NOMO-1 (cell line): ENCODE measurements at regions not wholly inside any gene's neighbourhood (a gene's known extent, or its start where the extent isn't known, plus 50 kb on each side); places are given as distances from the start of the nearest gene placed in this dataset.
A peak's percentile ranks its signal among the peaks of the same experiment; 100 is the strongest.

Source experiments
- DNase-seq, 2 experiments: peaks; one replicate each; lab custom pipeline; 2025; ENCODE audit not compliant: unreplicated experiment in 2 of 2; lab: John Stamatoyannopoulos, UW

DNA sequence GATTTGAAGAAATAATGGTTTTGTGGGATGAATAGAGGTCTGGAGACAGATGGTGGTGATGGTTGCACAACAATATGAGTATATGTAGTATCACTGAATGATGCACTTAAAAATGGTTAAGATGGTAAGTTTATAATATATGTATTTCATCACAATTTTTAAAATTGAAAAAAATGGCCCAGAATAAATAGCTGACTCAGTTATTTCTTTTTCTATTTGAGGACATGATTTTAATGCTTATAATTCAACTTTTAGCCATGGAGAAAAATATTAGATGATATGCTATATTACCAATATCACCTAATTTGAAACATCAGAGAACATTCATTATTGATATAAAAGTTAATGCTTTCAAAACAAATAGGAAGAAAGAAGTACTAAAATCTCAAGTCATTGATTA lies 339.8 kb upstream of the LINC00305 start:
- DNase-seq, result no peak

DNA sequence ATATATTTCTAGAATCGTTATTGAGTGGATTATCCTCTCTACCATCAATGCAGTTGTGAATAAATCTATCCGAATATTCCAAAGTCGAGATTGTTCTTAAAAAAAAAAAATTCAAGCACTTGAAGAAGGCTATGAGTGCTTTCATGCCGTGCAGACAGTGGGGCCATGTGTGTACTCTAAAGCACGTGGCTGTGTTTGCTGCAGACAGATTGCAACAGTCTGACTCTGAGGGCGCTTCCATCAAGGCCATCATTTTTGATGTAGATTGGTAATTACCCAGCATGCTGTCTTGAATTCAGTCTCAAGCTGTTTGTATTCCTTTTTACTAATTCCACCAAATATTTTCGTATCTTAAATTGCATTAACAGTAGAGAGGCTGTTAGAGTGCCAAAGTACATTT lies 325.9 kb upstream of the LINC00305 start:
- DNase-seq, result no peak

DNA sequence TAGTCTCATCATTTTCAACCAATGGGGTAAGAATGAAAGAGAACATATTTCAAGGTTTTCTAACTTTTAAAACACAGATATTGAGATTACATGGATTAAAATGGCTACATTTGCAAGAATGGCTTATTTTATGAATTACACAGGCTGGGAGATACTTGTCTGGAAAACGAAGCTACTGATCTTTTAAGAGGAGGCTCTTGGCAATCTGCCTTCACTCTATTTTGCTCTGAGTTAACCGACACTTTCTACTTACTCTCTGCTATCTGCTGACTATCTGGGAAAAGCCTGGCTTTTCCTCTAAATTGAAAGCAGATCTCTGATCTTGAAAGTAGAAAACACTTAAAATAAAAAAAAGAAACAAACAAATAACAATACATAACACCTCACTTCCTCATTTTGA lies 325.4 kb upstream of the LINC00305 start:
- DNase-seq, result no peak

DNA sequence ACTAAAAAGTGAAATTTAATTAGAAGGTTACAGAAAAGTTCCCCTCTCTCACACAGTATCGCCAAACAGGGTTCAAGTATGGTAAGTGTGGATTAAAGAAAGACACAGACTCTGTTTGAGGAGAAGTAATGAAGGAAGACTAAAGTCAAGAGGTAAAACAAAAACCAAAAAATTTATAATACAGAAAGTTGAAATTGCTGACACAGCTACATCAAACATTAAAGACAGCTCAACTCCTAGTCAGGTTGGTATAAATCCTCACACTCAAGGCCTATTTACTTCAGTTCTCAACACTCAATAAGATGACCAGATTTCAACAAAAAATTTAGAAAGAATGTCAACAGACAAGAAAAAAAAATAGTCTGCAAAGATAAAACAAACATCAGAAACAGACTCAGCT lies 300.5 kb upstream of the LINC00305 start:
- no peak for DNase-seq

DNA sequence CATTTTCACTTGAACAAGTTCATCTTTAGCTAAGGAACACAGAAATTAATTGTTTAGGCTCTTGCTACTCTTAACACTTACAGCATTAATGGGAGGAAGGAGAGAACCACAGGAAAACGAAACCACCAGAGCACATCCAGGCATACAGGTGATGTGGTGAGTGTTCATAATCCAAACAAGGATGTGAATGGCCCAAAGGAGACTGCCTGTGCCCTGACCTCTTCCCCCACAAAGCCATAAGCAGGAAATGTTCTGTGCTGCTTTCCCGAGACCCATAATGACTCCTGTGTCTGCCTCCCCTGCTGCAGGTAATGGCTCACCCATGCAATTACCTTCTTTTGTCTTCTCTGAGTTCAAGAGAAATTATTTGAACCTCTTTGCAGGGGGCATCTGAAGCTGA lies 295.9 kb upstream of the LINC00305 start:
- no peak for DNase-seq

DNA sequence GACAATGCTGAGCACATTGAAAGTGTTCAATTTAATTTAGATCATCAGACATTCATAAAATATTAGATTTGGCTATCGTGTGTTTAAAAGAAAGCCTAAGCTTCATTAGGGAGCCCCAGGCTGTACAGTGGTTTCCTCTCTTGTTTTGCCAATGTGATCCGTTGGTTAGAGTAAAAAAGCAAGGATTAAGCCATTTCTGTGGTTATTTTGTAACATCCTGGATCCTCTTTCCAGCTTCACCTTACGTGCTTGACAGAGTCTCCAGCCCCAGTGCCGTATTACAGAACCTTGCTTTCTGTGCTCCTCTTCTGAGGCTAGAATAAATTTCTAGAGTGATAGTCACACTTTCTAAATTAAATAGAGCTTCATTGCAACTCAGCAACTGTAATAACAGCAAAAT lies 289.3 kb upstream of the LINC00305 start:
- peak; percentile 59 to 74 for DNase-seq

DNA sequence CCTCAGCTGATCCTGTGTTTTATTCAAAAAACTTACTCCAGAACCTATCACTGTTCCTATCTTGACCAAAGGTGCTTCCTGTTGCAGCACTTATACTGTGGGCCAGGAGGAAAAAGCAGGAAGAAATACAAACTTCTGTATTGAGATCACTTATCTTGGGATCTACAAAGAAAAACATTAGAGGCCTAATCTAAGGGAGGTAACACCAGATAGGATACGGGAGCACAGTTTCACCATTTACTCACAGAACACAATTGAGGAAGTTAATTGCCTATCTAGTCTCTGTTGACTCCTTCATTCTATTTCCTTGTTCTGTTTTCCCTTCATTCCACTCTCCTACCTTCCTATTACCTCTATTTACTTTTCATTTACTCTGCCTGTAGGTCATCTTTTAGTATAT lies 287.2 kb upstream of the LINC00305 start:
- no peak for DNase-seq

DNA sequence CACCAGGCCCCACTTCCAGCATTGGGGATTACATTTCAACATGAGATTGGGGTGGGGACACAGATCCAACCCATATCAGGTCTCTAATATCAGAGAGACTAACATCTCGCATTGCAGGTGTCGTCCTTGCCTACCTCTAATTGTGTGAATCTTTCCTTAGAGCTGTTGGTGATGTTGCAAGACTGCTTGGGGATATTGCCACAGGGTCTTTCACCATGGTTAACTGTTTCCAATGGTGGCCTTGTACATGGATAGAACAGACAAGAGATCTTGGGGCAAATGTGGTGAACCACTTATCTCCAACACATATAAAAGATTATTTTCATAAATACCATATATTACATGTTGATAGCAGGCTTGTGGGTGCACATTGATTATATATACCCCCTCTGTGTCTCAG lies 270.3 kb upstream of the LINC00305 start:
- DNase-seq, result no peak

DNA sequence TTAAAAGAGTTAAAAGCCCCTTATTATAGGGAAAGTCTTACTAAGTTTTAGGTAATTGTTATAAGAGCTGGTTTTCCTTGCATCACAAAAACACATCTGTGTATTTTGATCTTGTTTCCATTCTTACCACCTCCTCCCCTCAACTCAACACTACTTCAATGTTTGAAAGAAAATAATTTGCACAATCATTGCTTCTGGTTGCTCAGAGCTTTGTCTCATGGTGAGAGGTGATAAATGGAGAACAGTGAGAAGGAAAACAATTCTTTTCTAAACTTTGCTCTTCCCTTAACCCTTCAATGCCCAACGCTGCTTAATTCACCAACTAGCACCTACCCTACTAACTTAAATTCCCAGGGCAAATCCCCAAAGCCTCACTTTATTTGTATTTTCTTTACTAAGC lies 268.1 kb upstream of the LINC00305 start:
- no peak for DNase-seq

DNA sequence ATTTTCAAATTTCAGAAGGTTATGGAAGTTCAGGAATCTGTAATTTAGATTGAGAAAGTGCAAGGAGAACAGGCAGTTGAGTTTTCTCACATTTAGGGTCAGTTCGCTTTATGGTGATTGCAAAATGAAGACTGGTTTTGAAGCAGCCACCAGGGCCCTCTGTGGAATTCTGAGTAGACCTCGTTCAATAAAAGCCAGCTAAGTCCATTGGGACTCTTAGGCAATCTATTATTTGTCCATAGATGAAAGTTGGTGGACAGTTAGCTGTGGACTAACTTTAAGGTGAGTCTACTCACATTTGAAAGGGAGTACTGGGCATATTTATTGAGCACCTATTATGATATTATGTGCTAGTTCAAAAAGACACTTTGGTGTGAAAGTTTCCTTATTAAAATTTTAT lies 266.3 kb upstream of the LINC00305 start:
- DNase-seq, result no peak

DNA sequence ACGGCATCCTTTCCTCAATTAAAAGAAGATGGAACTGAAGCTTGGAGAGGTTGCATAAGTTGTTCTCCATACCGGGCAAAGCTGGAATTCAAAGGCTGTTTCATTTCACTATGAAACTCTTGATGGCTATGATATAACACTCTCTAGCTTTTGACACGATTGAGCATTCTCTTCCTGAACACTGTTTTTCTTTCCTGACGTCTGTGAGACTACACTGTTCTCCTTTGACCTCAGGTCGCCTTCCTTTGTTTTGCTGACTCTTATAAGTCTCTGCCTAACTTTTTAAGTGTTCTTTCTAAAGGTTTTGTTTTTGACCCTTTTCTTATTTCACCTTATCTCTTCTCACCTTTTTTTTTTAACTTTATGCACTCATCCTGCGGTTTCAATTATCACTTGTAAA lies 261.8 kb upstream of the LINC00305 start:
- DNase-seq, result no peak

DNA sequence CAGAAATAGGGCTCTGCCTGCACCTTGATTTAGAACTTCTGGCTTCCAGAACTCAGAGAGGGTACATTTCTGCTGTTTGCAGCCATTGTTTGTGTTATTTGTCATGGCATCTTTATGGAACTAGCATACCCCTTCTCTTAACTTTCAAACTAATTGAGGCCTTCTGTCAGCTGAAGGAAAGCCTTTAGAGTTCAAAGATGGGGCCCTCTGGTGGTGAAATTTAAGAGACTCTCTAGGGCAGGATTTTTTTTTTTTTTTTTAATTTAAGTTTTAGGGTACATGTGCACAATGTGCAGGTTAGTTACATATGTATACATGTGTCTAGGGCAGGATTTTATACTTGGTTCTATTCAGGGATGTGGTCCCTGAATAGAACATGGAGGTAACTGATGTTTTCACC lies 260.6 kb upstream of the LINC00305 start:
- no peak for DNase-seq

DNA sequence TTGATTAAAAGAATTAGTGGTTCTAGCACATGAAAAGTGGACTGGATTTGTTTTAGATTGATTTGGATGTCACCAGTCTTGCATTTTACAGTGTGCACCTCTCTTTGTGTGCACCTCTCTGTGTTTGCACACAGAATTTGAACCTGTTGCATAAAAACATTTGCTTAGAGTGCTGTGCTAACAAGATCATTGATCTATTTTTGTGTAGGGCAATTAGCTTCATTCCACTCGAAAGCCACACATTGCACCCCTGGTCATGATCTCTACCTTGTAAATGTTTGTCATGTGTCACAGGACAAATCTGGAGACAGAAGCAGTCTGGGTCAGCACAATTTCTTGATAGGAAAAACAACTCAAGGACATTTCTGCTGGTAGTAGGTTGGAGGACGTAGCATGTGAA lies 258.7 kb upstream of the LINC00305 start:
- no peak for DNase-seq

DNA sequence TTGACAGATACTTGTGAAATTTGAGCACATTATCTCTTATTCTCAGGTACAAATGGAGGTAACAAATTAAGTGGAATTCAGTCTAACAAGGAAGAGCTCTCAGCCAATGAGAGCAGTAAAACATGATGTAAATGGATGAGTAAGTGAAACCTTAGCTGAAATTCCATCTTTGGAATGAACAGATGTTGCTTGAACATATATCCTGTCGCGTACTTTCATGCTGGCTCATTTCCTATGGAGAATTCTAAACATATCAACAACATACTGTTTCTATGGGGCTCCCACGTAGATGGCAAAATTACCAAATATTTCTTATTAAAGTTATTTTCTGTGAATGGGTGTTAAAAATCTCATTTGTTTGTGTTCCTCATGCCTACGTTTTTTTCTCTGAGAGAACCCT lies 256.3 kb upstream of the LINC00305 start:
- DNase-seq, result no peak

DNA sequence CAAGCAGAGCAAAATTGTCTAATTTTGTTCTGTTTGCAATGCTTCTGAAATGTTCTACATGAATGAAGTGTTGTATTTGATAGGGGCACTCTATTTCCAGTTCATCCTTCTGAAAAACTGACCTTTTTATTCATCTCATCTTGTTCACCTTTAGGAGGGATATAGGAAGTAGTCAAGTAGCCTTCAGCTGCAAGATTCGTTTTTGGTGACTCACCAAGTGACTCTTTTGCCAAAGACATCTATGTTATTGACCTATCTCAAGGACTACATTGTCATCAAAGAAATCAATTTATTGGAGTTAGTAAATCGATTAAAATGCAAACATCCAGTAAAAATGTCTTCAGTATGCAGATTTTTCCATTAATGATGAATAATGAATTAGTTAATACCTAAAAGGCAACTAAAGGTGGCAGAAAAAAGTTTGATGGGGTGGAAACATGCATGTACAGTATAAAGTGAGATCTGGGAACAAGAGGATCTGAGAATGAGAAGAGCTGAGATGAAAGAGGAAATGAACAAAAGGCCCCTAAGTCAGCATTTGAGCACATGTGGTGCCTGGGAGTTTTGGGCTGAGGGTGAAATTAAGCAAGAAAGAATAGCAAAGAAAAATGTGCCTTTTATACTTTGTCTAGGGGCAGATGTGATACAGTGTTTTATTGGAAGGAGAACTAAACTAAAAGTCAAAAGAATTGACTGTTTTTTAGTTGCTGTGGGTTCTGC lies 255.1 kb upstream of the LINC00305 start:
- DNase-seq, result peak; percentile 31 to 49

DNA sequence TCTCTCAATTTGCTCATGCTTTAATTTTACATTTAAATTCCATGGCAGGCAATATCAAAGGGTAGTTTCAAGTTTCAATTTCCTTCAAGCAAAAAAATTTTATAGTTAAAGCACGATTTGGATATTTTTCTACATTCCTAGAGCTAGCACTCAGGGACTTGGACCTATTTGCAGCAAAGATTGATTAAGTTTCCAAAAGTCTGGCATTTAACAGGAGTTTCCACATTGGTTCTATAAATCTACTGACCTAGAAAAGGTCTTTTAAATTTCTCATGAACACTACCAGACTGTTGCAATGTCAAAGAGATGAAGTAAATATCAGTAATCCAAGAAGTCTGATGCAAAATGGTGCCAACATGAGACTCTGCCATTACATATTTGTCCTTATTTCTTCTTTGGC lies 253.7 kb upstream of the LINC00305 start:
- DNase-seq, result no peak

DNA sequence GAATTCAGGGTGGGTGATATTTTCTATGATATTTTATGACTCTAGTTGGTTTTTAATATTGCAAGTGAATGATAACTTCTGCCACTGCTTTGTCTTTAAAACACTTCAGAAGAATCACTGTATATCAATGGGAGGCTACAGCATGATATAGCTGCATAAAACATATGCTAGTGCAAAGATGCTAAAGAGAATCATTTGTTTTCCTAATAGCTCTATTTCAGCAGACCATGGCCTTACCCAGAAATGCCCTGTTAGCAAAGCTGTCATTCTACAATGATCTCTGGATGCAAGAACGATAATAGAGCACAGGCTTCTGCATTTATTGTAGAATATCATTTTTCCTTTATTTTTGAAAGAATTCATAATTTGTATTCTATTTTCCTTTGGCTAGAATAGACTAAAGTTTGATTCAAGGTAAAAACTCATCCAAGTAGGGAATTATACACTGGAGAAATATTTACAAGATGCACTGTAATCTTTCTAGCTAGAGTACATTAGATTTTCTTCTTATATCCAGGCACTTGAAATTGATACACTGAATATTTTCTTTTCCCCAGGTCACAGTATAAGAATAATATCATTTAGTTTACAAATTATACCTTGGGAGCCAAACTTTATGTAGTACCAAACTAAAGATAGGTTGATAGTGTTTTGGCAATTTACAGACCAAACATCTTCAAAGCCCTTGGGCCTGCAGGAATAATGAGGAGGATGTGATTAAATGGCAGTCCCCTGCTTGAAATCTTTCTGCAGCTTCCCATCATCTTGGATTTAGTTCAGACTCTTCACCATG lies 252.6 kb upstream of the LINC00305 start:
- DNase-seq, result no peak

DNA sequence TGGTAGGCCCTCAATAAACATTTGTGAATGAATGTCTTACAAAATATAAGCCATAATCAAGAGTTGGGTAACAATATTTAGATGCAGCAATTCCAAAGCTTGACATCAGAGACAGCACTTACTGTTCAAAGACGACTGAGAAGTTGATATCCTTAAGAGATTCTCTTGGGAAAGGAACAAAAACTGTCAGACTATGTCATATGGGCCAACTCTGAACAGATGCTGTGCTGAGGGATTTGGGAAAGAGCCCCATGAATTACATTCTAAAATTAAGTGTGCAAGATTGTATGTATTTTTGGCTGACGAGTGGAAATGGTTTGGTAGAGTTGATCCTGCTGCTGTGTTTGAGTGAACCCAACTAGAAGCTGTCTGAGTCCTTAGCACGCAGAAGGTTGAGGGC lies 250.7 kb upstream of the LINC00305 start:
- DNase-seq, result no peak

DNA sequence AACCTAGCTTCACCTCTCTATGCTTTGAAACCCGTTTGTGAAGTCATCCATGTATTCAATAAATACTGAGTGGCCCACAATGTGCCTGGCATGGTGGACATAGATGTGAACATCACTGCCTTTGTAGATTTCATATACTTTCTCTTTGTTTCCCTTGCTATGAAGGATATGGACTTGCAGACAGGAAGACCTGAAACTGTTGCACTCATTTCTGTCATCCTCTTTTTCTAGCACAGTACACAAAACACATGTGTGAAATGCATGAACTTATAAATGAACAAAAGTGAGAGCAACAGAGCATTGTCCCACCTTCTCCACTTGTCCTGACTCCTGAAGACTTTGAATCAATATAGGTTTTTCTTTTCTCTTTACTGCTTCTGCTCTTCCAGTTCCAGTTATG lies 249.4 kb upstream of the LINC00305 start:
- DNase-seq, result no peak

DNA sequence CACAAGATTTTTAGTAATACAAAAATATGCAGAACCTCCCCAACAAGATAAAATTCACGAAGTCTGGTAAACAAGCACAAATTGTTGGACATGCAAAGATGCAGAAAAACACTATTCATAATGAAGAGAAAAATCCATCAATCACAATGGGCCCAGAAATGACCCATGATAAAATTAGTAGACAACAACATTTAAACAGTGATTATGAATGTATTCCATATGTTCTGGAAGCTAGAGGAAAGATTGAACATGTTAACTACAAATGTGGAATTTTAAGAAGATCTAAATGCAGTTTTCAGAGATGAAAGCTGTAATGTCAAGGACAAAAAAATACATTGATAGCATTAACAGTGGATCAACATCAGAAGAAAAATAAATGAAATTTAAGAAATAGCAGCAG lies 243.3 kb upstream of the LINC00305 start:
- DNase-seq, result no peak

DNA sequence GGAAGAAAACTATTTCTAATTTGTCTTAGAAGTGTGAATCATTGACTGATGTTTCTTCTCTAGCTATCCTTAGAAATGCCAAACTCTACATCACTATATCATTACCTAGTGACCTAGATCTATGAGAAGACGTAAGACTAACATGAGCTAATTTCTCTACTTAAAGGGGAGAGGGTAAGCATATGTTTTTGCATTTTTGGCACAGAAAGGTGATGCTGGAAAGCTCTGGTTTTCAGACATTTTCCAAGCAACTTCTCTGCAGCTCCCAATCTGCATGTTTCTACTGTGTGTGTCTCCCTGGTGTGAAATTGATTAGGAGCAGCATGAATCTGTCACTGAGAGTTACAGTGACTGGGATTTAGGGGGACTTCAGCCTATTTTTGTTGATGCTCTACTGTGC lies 235.2 kb upstream of the LINC00305 start:
- no peak for DNase-seq

DNA sequence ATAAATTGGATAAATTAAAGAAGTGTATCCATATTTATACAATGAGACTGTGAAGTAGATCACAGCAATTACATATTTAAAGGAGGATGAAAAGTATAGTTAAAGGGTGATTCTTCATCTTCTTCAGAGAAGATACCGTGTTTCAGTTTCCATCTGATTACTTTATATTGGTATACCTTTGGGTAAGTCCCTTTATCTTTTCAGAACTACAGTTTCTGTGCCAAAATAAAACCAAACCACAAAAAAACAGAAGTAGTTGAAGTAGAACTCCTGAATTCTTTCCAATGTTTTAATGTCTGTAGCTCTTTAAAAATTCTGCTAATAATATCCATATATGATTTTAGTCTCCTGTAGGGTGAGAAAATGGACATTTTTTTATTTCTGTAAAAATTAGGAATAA lies 231.2 kb upstream of the LINC00305 start:
- peak in 1 of 2 experiments; percentile 4 for DNase-seq
